PC-9 (cell line): ENCODE measurements at regions not wholly inside any gene's neighbourhood (a gene's known extent, or its start where the extent isn't known, plus 50 kb on each side); places are given as distances from the start of the nearest gene placed in this dataset.

Source experiments
- EZH2 ChIP-seq: fragments of 200-600 bp; sonication (generic); IDR thresholded peaks from 2 replicates; pipeline ENCODE4 v1.8.0; 2017; ENCODE audit warnings: antibody characterized with exemption, low read depth
- TF ChIP-seq, protein P1 (sequence below): fragments of 200-600 bp; sonication (generic); conservative IDR thresholded peaks from 2 replicates; pipeline ENCODE4 v1.6.1; 2017; ENCODE audit warnings: mixed run types, antibody characterized with exemption, mild to moderate bottlenecking, moderate library complexity

DNA sequence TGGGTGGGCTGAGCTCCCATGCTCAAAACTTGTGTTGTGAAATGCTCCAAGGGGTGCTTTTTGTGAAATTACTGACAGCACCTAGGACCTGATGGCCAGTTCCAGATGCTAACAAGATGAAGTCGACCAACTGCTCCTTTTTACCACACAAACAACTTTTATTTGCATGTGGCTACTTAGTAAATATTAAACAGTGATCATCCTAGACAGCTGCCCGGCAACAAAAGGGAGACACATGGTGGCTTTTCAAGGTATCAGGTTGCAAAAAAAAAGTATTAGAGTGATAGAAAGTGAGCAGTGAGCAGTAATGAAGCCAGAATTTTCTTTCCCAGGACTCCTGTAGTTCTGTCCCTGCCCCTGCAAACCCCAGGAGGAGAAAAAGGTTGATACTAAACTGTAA, 118.5 kb downstream of the RPIA start:
- TF ChIP-seq, protein P1, sequence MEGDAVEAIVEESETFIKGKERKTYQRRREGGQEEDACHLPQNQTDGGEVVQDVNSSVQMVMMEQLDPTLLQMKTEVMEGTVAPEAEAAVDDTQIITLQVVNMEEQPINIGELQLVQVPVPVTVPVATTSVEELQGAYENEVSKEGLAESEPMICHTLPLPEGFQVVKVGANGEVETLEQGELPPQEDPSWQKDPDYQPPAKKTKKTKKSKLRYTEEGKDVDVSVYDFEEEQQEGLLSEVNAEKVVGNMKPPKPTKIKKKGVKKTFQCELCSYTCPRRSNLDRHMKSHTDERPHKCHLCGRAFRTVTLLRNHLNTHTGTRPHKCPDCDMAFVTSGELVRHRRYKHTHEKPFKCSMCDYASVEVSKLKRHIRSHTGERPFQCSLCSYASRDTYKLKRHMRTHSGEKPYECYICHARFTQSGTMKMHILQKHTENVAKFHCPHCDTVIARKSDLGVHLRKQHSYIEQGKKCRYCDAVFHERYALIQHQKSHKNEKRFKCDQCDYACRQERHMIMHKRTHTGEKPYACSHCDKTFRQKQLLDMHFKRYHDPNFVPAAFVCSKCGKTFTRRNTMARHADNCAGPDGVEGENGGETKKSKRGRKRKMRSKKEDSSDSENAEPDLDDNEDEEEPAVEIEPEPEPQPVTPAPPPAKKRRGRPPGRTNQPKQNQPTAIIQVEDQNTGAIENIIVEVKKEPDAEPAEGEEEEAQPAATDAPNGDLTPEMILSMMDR = no peak
- TF ChIP-seq EZH2 = no peak
